Left ventricle myocardium inferior (tissue), 1 donor: ENCODE measurements at regions not wholly inside any gene's neighbourhood (a gene's known extent, or its start where the extent isn't known, plus 50 kb on each side); places are given as distances from the start of the nearest gene placed in this dataset.

Experiments used
- DNase-seq: peaks from one replicate; pipeline ENCODE4 v3.0.0-alpha.2; 2020
- H3K27ac ChIP-seq: fragments of 200-600 bp; replicated peaks from 2 replicates; pipeline ENCODE4 v1.8.0; 2021
- H3K27me3 ChIP-seq: fragments of 200-600 bp; 2 replicates; pipeline ENCODE4 v1.8.0; 2021; ENCODE audit warnings: low read depth
- H3K36me3 ChIP-seq: fragments of 200-600 bp; 2 replicates; pipeline ENCODE4 v1.8.0; 2021
- H3K4me1 ChIP-seq: fragments of 200-600 bp; 2 replicates; pipeline ENCODE4 v1.8.0; 2021
- H3K4me3 ChIP-seq: fragments of 200-600 bp; 2 replicates; pipeline ENCODE4 v1.8.0; 2021; ENCODE audit warnings: mild to moderate bottlenecking, moderate library complexity
- H3K9me3 ChIP-seq: fragments of 200-600 bp; replicated peaks from 2 replicates; pipeline ENCODE4 v1.8.0; 2021
- CTCF ChIP-seq: fragments of 200-600 bp; IDR thresholded peaks from 2 replicates; pipeline ENCODE4 v1.8.0; 2021; ENCODE audit warnings: antibody characterized with exemption, mild to moderate bottlenecking, borderline replicate concordance
- intact Hi-C: fragments of 100-400 bp; cut with micrococcal nuclease; formaldehyde crosslinking; loops from one replicate; pipeline ENCODE4 v1.11.0; 2022
- donor health status: DM: no; HTN: yes; CAD: no; lungs with severe emphysema.

- Histone ChIP-seq H3K9me3 (peaks cover 10% of the 10 kb centered on the region), H3K27ac (no peak overlapping the region), H3K27me3 (no peaks in the 10 kb centered on the region), H3K4me3 (no peak overlapping the region), H3K4me1 (no peaks in the 10 kb centered on the region), H3K36me3 (no peaks in the 10 kb centered on the region)
- TF ChIP-seq CTCF, result no peak
- DNase-seq, result no peak
- intact Hi-C loops, result no loop called here
These were observed 168.6 kb upstream of the FAR2 start for GRCh38 chr12:28980436-28980835.

GRCh38 chr12:28987538-28988324, 161.3 kb upstream of the FAR2 start:
- peak overlapping the region; percentile 58 for H3K27ac ChIP-seq
- intact Hi-C loops, result no loop called here
- H3K4me3 ChIP-seq, result no peak overlapping the region
- H3K4me1 ChIP-seq, result peaks cover 12% of the 10 kb centered on the region
- TF ChIP-seq CTCF, result no peak
- no peak for DNase-seq
- no peaks in the 10 kb centered on the region for H3K36me3 ChIP-seq
- H3K27me3 ChIP-seq, result no peaks in the 10 kb centered on the region
- no peaks in the 10 kb centered on the region for H3K9me3 ChIP-seq

- Histone ChIP-seq H3K27me3 (no peaks in the 10 kb centered on the region), H3K4me3 (no peak overlapping the region), H3K36me3 (no peaks in the 10 kb centered on the region), H3K27ac (peak overlapping the region; percentile 58), H3K4me1 (peaks cover 12% of the 10 kb centered on the region), H3K9me3 (no peaks in the 10 kb centered on the region)
- intact Hi-C loops, result no loop called here
- DNase-seq, result no peak
- TF ChIP-seq CTCF, result no peak
These were observed 160.8 kb upstream of the FAR2 start for GRCh38 chr12:28988325-28988704.

- H3K4me1 ChIP-seq, result peaks cover 18% of the 10 kb centered on the region
- H3K4me3 ChIP-seq, result no peak overlapping the region
- no peak for TF ChIP-seq CTCF
- intact Hi-C loops, result no loop called here
- H3K27ac ChIP-seq, result no peak overlapping the region
- no peaks in the 10 kb centered on the region for H3K36me3 ChIP-seq
- DNase-seq, result no peak
- H3K27me3 ChIP-seq, result no peaks in the 10 kb centered on the region
- H3K9me3 ChIP-seq, result no peaks in the 10 kb centered on the region
These were observed 157.5 kb upstream of the FAR2 start for GRCh38 chr12:28991626-28992025.

GRCh38 chr12:28993720-28994119, 155.4 kb upstream of the FAR2 start:
- intact Hi-C loops, result no loop called here
- TF ChIP-seq CTCF, result no peak
- Histone ChIP-seq H3K27ac (no peak overlapping the region), H3K27me3 (no peaks in the 10 kb centered on the region), H3K9me3 (no peaks in the 10 kb centered on the region), H3K36me3 (no peaks in the 10 kb centered on the region), H3K4me1 (peaks cover 15% of the 10 kb centered on the region), H3K4me3 (no peak overlapping the region)
- DNase-seq, result no peak
